ENCODE measurements at regions not wholly inside any gene's neighbourhood (a gene's known extent, or its start where the extent isn't known, plus 50 kb on each side); places are given as distances from the start of the nearest gene placed in this dataset.

DNA sequence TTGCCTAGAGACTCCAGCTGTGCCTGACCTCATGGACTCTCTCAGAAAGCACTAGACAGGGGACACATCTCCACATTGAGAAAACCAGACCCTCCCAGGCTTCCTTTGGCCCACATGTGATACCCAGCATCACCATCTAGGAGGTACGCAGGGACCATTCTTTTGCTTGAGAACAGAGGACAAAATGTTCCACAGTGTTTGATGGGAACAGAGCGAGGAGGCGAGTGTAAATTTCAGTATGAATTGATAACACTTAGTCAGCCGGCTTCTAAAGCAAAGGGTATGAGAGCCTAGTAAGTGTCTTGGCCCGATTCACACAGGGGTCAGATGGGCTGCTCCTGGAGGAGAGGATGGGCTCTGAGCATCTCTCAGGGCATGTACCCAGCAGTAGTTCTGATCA, 1052.4 kb downstream of the BCL11B start:
- H3K18ac ChIP-seq (ENCODE audit: low read depth, low read length), result no peak overlapping the region
- no peak overlapping the region for H3K4me3 ChIP-seq (ENCODE audit: insufficient read depth, low read depth, low read length)
- H2BK15ac ChIP-seq (ENCODE audit: low read depth, low read length), result no peak overlapping the region
- intact Hi-C loops (cut with micrococcal nuclease) (no loop called here), dilution Hi-C loops (cut with HindIII; ENCODE audit: low sequenced_read_pairs, unreplicated experiment) (no loop called here), in situ Hi-C loops (cut with MboI; ENCODE audit: low sequenced_read_pairs) (no loop called here)
- CTCF ChIA-PET, result no interaction called here
- no peak overlapping the region for H3K4ac ChIP-seq (ENCODE audit: low read depth, low read length)
- no TSS peak for BruUV-seq (replicated peaks)
- H2AK5ac ChIP-seq (ENCODE audit: low read depth, low read length), result no peak overlapping the region
- ATAC-seq (ENCODE audit: low read depth), result no peak
- TF ChIP-seq BHLHE40 (IDR thresholded peaks at IDR 0.05; ENCODE audit: low read depth, low read length), result no peak
- TF ChIP-seq POLR2A (IDR thresholded peaks at IDR 0.05; ENCODE audit: low read depth, low read length), result no peak
- TF ChIP-seq RAD21 (IDR thresholded peaks at IDR 0.05; ENCODE audit: low read length), result no peak
- TF ChIP-seq, protein P1, sequence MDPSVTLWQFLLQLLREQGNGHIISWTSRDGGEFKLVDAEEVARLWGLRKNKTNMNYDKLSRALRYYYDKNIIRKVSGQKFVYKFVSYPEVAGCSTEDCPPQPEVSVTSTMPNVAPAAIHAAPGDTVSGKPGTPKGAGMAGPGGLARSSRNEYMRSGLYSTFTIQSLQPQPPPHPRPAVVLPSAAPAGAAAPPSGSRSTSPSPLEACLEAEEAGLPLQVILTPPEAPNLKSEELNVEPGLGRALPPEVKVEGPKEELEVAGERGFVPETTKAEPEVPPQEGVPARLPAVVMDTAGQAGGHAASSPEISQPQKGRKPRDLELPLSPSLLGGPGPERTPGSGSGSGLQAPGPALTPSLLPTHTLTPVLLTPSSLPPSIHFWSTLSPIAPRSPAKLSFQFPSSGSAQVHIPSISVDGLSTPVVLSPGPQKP (IDR thresholded peaks at IDR 0.05; ENCODE audit: borderline replicate concordance, low read depth, low read length), result no peak
- TF ChIP-seq MAZ (IDR thresholded peaks at IDR 0.05; ENCODE audit: borderline replicate concordance, low read depth, low read length), result no peak
- no peak for TF ChIP-seq MXI1 (IDR thresholded peaks at IDR 0.05; ENCODE audit: borderline replicate concordance, low read depth, low read length)
- no peak for TF ChIP-seq RCOR1 (IDR thresholded peaks at IDR 0.05; ENCODE audit: insufficient replicate concordance, low read length)
- TF ChIP-seq, protein P2, sequence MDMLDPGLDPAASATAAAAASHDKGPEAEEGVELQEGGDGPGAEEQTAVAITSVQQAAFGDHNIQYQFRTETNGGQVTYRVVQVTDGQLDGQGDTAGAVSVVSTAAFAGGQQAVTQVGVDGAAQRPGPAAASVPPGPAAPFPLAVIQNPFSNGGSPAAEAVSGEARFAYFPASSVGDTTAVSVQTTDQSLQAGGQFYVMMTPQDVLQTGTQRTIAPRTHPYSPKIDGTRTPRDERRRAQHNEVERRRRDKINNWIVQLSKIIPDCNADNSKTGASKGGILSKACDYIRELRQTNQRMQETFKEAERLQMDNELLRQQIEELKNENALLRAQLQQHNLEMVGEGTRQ (IDR thresholded peaks at IDR 0.05; ENCODE audit: low read depth, low read length), result no peak
- TF ChIP-seq CEBPB (IDR thresholded peaks at IDR 0.05; ENCODE audit: low read depth, low read length), result no peak
- no peak for TF ChIP-seq MAFK (IDR thresholded peaks at IDR 0.05; ENCODE audit: low read depth, low read length)
- no peak for TF ChIP-seq RFX5 (IDR thresholded peaks at IDR 0.05; ENCODE audit: low read depth, low read length)
- no peak for TF ChIP-seq FOS (IDR thresholded peaks at IDR 0.05; ENCODE audit: low read depth, low read length)
- TF ChIP-seq, protein P3, sequence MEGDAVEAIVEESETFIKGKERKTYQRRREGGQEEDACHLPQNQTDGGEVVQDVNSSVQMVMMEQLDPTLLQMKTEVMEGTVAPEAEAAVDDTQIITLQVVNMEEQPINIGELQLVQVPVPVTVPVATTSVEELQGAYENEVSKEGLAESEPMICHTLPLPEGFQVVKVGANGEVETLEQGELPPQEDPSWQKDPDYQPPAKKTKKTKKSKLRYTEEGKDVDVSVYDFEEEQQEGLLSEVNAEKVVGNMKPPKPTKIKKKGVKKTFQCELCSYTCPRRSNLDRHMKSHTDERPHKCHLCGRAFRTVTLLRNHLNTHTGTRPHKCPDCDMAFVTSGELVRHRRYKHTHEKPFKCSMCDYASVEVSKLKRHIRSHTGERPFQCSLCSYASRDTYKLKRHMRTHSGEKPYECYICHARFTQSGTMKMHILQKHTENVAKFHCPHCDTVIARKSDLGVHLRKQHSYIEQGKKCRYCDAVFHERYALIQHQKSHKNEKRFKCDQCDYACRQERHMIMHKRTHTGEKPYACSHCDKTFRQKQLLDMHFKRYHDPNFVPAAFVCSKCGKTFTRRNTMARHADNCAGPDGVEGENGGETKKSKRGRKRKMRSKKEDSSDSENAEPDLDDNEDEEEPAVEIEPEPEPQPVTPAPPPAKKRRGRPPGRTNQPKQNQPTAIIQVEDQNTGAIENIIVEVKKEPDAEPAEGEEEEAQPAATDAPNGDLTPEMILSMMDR (conservative IDR thresholded peaks at IDR 0.05; ENCODE audit: low read depth, low read length), result no peak
- TF ChIP-seq SMC3 (IDR thresholded peaks at IDR 0.05; ENCODE audit: low read depth, low read length), result no peak
- no peak for TF ChIP-seq CHD1 (IDR thresholded peaks at IDR 0.05; ENCODE audit: low read depth, low read length)
- no peak for TF ChIP-seq NFE2L2 (IDR thresholded peaks at IDR 0.05; ENCODE audit: low read depth, low read length)
- no peaks in the 10 kb centered on the region for H4K20me1 ChIP-seq (ENCODE audit: insufficient read depth, low read length)
- no peak overlapping the region for H2BK5ac ChIP-seq (ENCODE audit: low read depth, low read length, poor library complexity, severe bottlenecking)
- no peak overlapping the region for H4K8ac ChIP-seq (ENCODE audit: low read depth in 2 of 2, low read length in 2 of 2)
- POLR2A ChIA-PET (ENCODE audit: unreplicated experiment), result no interaction called here
- H3K9me3 ChIP-seq (ENCODE audit: control insufficient read depth, insufficient read depth, low read length), result peaks cover 19% of the 10 kb centered on the region
- H3K9me1 ChIP-seq (ENCODE audit: insufficient read depth, low read length), result no peaks in the 10 kb centered on the region
- no peaks in the 10 kb centered on the region for H3K79me1 ChIP-seq (ENCODE audit: low read depth in 1 of 2, low read length in 2 of 2)
- DNase-seq, result no peak
- no peak overlapping the region for H4K5ac ChIP-seq (ENCODE audit: low read depth, low read length)
- no peak overlapping the region for H3K27ac ChIP-seq (ENCODE audit: insufficient read depth, low read length)
- no peak overlapping the region for H3K14ac ChIP-seq (replicated peaks; ENCODE audit: low read depth, low read length)
- no peak overlapping the region for H3K4me2 ChIP-seq (ENCODE audit: low read depth, low read length)
- no CpG with 5 or more reads among the region's 5 CpGs for WGBS, 2 experiments (ENCODE audit: extremely low coverage in 2 of 2, insufficient read length in 1 of 2)
- H3K36me3 ChIP-seq (ENCODE audit: control insufficient read depth, insufficient read depth, low read length), result no peaks in the 10 kb centered on the region
- no peak overlapping the region for H2BK120ac ChIP-seq (ENCODE audit: low read depth, low read length)
- no peak overlapping the region for H3K56ac ChIP-seq (ENCODE audit: extremely low read depth, insufficient read depth, low read length)
- no peak overlapping the region for H2BK20ac ChIP-seq (ENCODE audit: low read depth, low read length)
- H3K27me3 ChIP-seq (ENCODE audit: control insufficient read depth, insufficient read depth, low read length), result no peaks in the 10 kb centered on the region
- H3K9ac ChIP-seq (ENCODE audit: low read depth, low read length), result no peak overlapping the region
- H4K91ac ChIP-seq (ENCODE audit: insufficient read depth, low read depth, low read length), result no peak overlapping the region
- no peak overlapping the region for H2AFZ ChIP-seq (replicated peaks; ENCODE audit: low read length, poor library complexity)
- no peak overlapping the region for H3K23ac ChIP-seq (ENCODE audit: low read depth, low read length)
- H3K4me1 ChIP-seq (ENCODE audit: control insufficient read depth, insufficient read depth, low read length), result no peaks in the 10 kb centered on the region
- H2AK9ac ChIP-seq (replicated peaks; ENCODE audit: low read depth, low read length, poor library complexity), result no peak overlapping the region

Measured in IMR-90 (cell line).